ENCODE measurements at regions not wholly inside any gene's neighbourhood (a gene's known extent, or its start where the extent isn't known, plus 50 kb on each side); places are given as distances from the start of the nearest gene placed in this dataset.

- TF ChIP-seq TEAD4 (CRISPR knock-in tag; IDR thresholded peaks at IDR 0.05) (no peak), CTCF (IDR thresholded peaks at IDR 0.05) (no peak), PREB (CRISPR knock-in tag; IDR thresholded peaks at IDR 0.05; ENCODE audit: borderline replicate concordance) (no peak), FOXJ3 (CRISPR knock-in tag; IDR thresholded peaks at IDR 0.05; ENCODE audit: borderline replicate concordance) (no peak), ATF1 (CRISPR knock-in tag; IDR thresholded peaks at IDR 0.05) (no peak)
Observed at GRCh38 chr13:64959276-64959675, 2270.9 kb downstream of the PCDH9 start.
